HL-60 (cell line): ENCODE measurements at regions not wholly inside any gene's neighbourhood (a gene's known extent, or its start where the extent isn't known, plus 50 kb on each side); places are given as distances from the start of the nearest gene placed in this dataset.

Source experiments
- DNase-seq, 2 experiments: peaks; one replicate each; pipeline ENCODE4 v3.0.0-alpha.2; 2010 to 2020; ENCODE audit warnings: low read depth in 1 of 2, low spot score in 1 of 2
- H3K27ac ChIP-seq: fragments of 250-450 bp; sonication (Bioruptor Pico); replicated peaks from 2 replicates; pipeline ENCODE4 v1.5.1; 2020; ENCODE audit warnings: mild to moderate bottlenecking, moderate library complexity
- H3K27me3 ChIP-seq: fragments of 250-450 bp; sonication (Bioruptor Pico); 2 replicates; pipeline ENCODE4 v1.5.1; 2021; ENCODE audit warnings: mild to moderate bottlenecking, moderate library complexity; ENCODE audit not compliant: insufficient read depth, poor library complexity, severe bottlenecking
- H3K4me3 ChIP-seq: replicated peaks from 2 replicates; pipeline ENCODE4 v1.5.1; 2011; ENCODE audit warnings: mild to moderate bottlenecking, control low read depth, low read length; ENCODE audit not compliant: insufficient read depth
- CTCF ChIP-seq: IDR thresholded peaks from one replicate; pipeline ENCODE4 v1.5.1; 2011; ENCODE audit warnings: low read length, control low read depth, inconsistent platforms; ENCODE audit not compliant: insufficient read depth
- GABPA ChIP-seq: IDR thresholded peaks from 2 replicates; pipeline ENCODE4 v1.6.1; 2012; ENCODE audit warnings: low read depth
- POLR2AphosphoS5 ChIP-seq: IDR thresholded peaks from 2 replicates; pipeline ENCODE4 v1.6.1; 2012; ENCODE audit warnings: low read depth
- REST ChIP-seq: IDR thresholded peaks from 2 replicates; pipeline ENCODE4 v1.6.1; 2012; ENCODE audit warnings: low read depth; ENCODE audit not compliant: insufficient replicate concordance
- SPI1 ChIP-seq: IDR thresholded peaks from 2 replicates; pipeline ENCODE4 v1.6.1; 2012; ENCODE audit warnings: low read depth, mild to moderate bottlenecking, borderline replicate concordance

GRCh38 chr1:5386371-5386770 lies 605.9 kb downstream of the NPHP4 start:
- Histone ChIP-seq H3K27me3 (no peaks in the 10 kb centered on the region), H3K4me3 (no peak overlapping the region), H3K27ac (no peak overlapping the region)
- TF ChIP-seq POLR2AphosphoS5 (no peak), GABPA (no peak), SPI1 (no peak)
- DNase-seq, result no peak

- TF ChIP-seq SPI1 (no peak), POLR2AphosphoS5 (no peak), GABPA (no peak), CTCF (no peak), REST (no peak)
- H3K27ac ChIP-seq, result no peak overlapping the region
- H3K4me3 ChIP-seq, result no peak overlapping the region
- H3K27me3 ChIP-seq, result no peaks in the 10 kb centered on the region
- DNase-seq, result no peak
Observed at GRCh38 chr1:5385956-5386355, 606.3 kb downstream of the NPHP4 start.

GRCh38 chr1:5385096-5385799 lies 607.0 kb downstream of the NPHP4 start:
- H3K27me3 ChIP-seq, result no peaks in the 10 kb centered on the region
- H3K27ac ChIP-seq, result no peak overlapping the region
- TF ChIP-seq POLR2AphosphoS5 (no peak), REST (no peak), CTCF (no peak), GABPA (no peak)
- no peak for DNase-seq
- no peak overlapping the region for H3K4me3 ChIP-seq

- Histone ChIP-seq H3K4me3 (no peak overlapping the region), H3K27me3 (no peaks in the 10 kb centered on the region), H3K27ac (no peak overlapping the region)
- TF ChIP-seq CTCF, result no peak
- TF ChIP-seq REST, result no peak
- no peak for TF ChIP-seq GABPA
- no peak for TF ChIP-seq SPI1
- TF ChIP-seq POLR2AphosphoS5, result no peak
- no peak for DNase-seq
Observed at GRCh38 chr1:5381491-5381890, 610.7 kb downstream of the NPHP4 start.
